IMR-90 (cell line): ENCODE measurements at regions not wholly inside any gene's neighbourhood (a gene's known extent, or its start where the extent isn't known, plus 50 kb on each side); places are given as distances from the start of the nearest gene placed in this dataset.

Experiments used
- ATAC-seq: fragments of 200-7000 bp; cut with Tn5 transposase; 2 replicates; pipeline ENCODE4 v1.9.1; 2020; ENCODE audit warnings: low read depth, mild to moderate bottlenecking, moderate library complexity
- BruUV-seq: library from RNA; stranded (reverse); fragments of 400-500 nt; replicated peaks from 2 replicates; lab custom pipeline; 2021; lab: Mats Ljungman, UMichigan
- CTCF ChIA-PET: fragments of 300-600 bp; formaldehyde crosslinking; extraction: SDS; loops from one replicate; lab custom pipeline; 2021; ENCODE audit warnings: antibody characterized with exemption; lab: Yijun Ruan, JAX
- POLR2A ChIA-PET: fragments of 300-600 bp; sonication (Branson Sonifier 250); formaldehyde crosslinking; loops from one replicate; lab custom pipeline; 2022; ENCODE audit warnings: antibody characterized with exemption; ENCODE audit not compliant: unreplicated experiment; lab: Charles Lee
- DNase-seq: peaks from one replicate; pipeline ENCODE4 v3.0.0; 2013
- H2AFZ ChIP-seq: replicated peaks from 2 replicates; pipeline ENCODE3; 2013; ENCODE audit warnings: low read length, mild to moderate bottlenecking; ENCODE audit not compliant: poor library complexity
- H2AK5ac ChIP-seq: 2 replicates; pipeline ENCODE4 v1.6.1; 2013; ENCODE audit warnings: low read depth, low read length, inconsistent platforms
- H2AK9ac ChIP-seq: replicated peaks from 2 replicates; pipeline ENCODE3; 2013; ENCODE audit warnings: mild to moderate bottlenecking, low read depth, low read length, moderate library complexity; ENCODE audit not compliant: poor library complexity
- H2BK120ac ChIP-seq: 2 replicates; pipeline ENCODE4 v1.6.1; 2013; ENCODE audit warnings: low read depth, low read length, inconsistent platforms
- H2BK15ac ChIP-seq: 3 replicates; pipeline ENCODE4 v1.6.1; 2013; ENCODE audit warnings: low read depth, low read length, inconsistent platforms
- H2BK20ac ChIP-seq: 2 replicates; pipeline ENCODE4 v1.6.1; 2013; ENCODE audit warnings: low read depth, mild to moderate bottlenecking, inconsistent platforms, low read length, moderate library complexity
- H2BK5ac ChIP-seq: 2 replicates; pipeline ENCODE4 v1.6.1; 2013; ENCODE audit warnings: mild to moderate bottlenecking, low read depth, low read length, inconsistent platforms; ENCODE audit not compliant: poor library complexity, severe bottlenecking
- H3K14ac ChIP-seq: replicated peaks from 2 replicates; pipeline ENCODE4 v1.6.1; 2013; ENCODE audit warnings: low read depth, low read length, inconsistent platforms
- H3K18ac ChIP-seq: 2 replicates; pipeline ENCODE4 v1.6.1; 2013; ENCODE audit warnings: low read depth, low read length, control low read depth
- H3K23ac ChIP-seq: 2 replicates; pipeline ENCODE4 v1.6.1; 2013; ENCODE audit warnings: low read depth, low read length, inconsistent platforms
- H3K27ac ChIP-seq: 2 replicates; pipeline ENCODE4 v1.5.1; 2013; ENCODE audit warnings: mild to moderate bottlenecking, control low read depth, low read length; ENCODE audit not compliant: insufficient read depth
- H3K27me3 ChIP-seq: 2 replicates; pipeline ENCODE4 v1.6.1; 2013; ENCODE audit warnings: low read length; ENCODE audit not compliant: control insufficient read depth, insufficient read depth
- H3K36me3 ChIP-seq: 2 replicates; pipeline ENCODE4 v1.6.1; 2013; ENCODE audit warnings: low read length, mixed read lengths; ENCODE audit not compliant: control insufficient read depth, insufficient read depth
- H3K4ac ChIP-seq: 2 replicates; pipeline ENCODE4 v1.6.1; 2013; ENCODE audit warnings: low read depth, low read length, inconsistent platforms
- H3K4me1 ChIP-seq: 2 replicates; pipeline ENCODE4 v1.6.1; 2013; ENCODE audit warnings: low read length, mixed read lengths; ENCODE audit not compliant: control insufficient read depth, insufficient read depth
- H3K4me2 ChIP-seq: 2 replicates; pipeline ENCODE4 v1.6.1; 2013; ENCODE audit warnings: low read depth, mild to moderate bottlenecking, control low read depth, low read length, moderate library complexity
- H3K4me3 ChIP-seq: 2 replicates; pipeline ENCODE4 v1.5.1; 2013; ENCODE audit warnings: low read depth, mild to moderate bottlenecking, control low read depth, low read length, moderate library complexity; ENCODE audit not compliant: insufficient read depth
- H3K56ac ChIP-seq: 2 replicates; pipeline ENCODE4 v1.6.1; 2013; ENCODE audit warnings: low read length, inconsistent platforms; ENCODE audit not compliant: insufficient read depth; ENCODE audit errors: extremely low read depth
- H3K79me1 ChIP-seq, 2 experiments: 2 replicates each; pipeline ENCODE4 v1.6.1; 2013; ENCODE audit warnings: low read length in 2 of 2, inconsistent platforms in 1 of 2, low read depth in 1 of 2
- H3K9ac ChIP-seq: 2 replicates; pipeline ENCODE4 v1.6.1; 2013; ENCODE audit warnings: low read depth, low read length, control low read depth
- H3K9me1 ChIP-seq: 2 replicates; pipeline ENCODE4 v1.6.1; 2013; ENCODE audit warnings: low read length, inconsistent platforms; ENCODE audit not compliant: insufficient read depth
- H3K9me3 ChIP-seq: 2 replicates; pipeline ENCODE4 v1.6.1; 2013; ENCODE audit warnings: low read length; ENCODE audit not compliant: control insufficient read depth, insufficient read depth
- H4K20me1 ChIP-seq: 2 replicates; pipeline ENCODE4 v1.6.1; 2013; ENCODE audit warnings: low read length, inconsistent platforms; ENCODE audit not compliant: insufficient read depth
- H4K5ac ChIP-seq: 2 replicates; pipeline ENCODE4 v1.6.1; 2013; ENCODE audit warnings: mild to moderate bottlenecking, low read depth, low read length, control low read depth
- H4K8ac ChIP-seq, 2 experiments: 2 replicates each; pipeline ENCODE4 v1.6.1; 2013; ENCODE audit warnings: low read depth in 2 of 2, low read length in 2 of 2, control low read depth in 1 of 2, inconsistent platforms in 1 of 2
- H4K91ac ChIP-seq: 2 replicates; pipeline ENCODE4 v1.6.1; 2013; ENCODE audit warnings: low read depth, low read length, inconsistent platforms; ENCODE audit not compliant: insufficient read depth
- CEBPB ChIP-seq: IDR thresholded peaks from 2 replicates; pipeline ENCODE4 v1.6.1; 2012; ENCODE audit warnings: low read depth, low read length, improper control_type of control experiment
- CHD1 ChIP-seq: IDR thresholded peaks from 2 replicates; pipeline ENCODE4 v1.6.1; 2012; ENCODE audit warnings: low read depth, low read length, improper control_type of control experiment
- CTCF ChIP-seq: conservative IDR thresholded peaks from 2 replicates; pipeline ENCODE4 v1.5.1; 2012; ENCODE audit warnings: mild to moderate bottlenecking, low read depth, low read length, improper control_type of control experiment
- ELK1 ChIP-seq: fragments of 150-350 bp; IDR thresholded peaks from 2 replicates; pipeline ENCODE4 v1.6.1; 2016; ENCODE audit warnings: low read depth, mild to moderate bottlenecking, low read length, moderate library complexity, borderline replicate concordance
- FOS ChIP-seq: fragments of 150-350 bp; IDR thresholded peaks from 2 replicates; pipeline ENCODE4 v1.6.1; 2016; ENCODE audit warnings: low read depth, low read length
- MAFK ChIP-seq: IDR thresholded peaks from 2 replicates; pipeline ENCODE4 v1.6.1; 2012; ENCODE audit warnings: low read depth, low read length, improper control_type of control experiment
- MAZ ChIP-seq: IDR thresholded peaks from 2 replicates; pipeline ENCODE4 v1.6.1; 2012; ENCODE audit warnings: low read depth, mild to moderate bottlenecking, low read length, improper control_type of control experiment, moderate library complexity, borderline replicate concordance
- MXI1 ChIP-seq: IDR thresholded peaks from 2 replicates; pipeline ENCODE4 v1.6.1; 2012; ENCODE audit warnings: low read depth, mild to moderate bottlenecking, low read length, moderate library complexity, borderline replicate concordance
- NFE2L2 ChIP-seq: fragments of 150-350 bp; IDR thresholded peaks from 2 replicates; pipeline ENCODE4 v1.6.1; 2016; ENCODE audit warnings: low read depth, mild to moderate bottlenecking, low read length
- RAD21 ChIP-seq: IDR thresholded peaks from 2 replicates; pipeline ENCODE4 v1.6.1; 2012; ENCODE audit warnings: low read length, improper control_type of control experiment
- RFX5 ChIP-seq: IDR thresholded peaks from 2 replicates; pipeline ENCODE4 v1.8.0; 2012; ENCODE audit warnings: low read depth, mild to moderate bottlenecking, low read length, moderate library complexity
- SMC3 ChIP-seq: fragments of 150-350 bp; IDR thresholded peaks from 2 replicates; pipeline ENCODE4 v1.6.1; 2016; ENCODE audit warnings: low read depth, mild to moderate bottlenecking, antibody characterized with exemption, low read length, moderate library complexity
- USF2 ChIP-seq: fragments of 150-350 bp; IDR thresholded peaks from 2 replicates; pipeline ENCODE4 v1.6.1; 2017; ENCODE audit warnings: mild to moderate bottlenecking, antibody characterized with exemption, low read length, low read depth
- WGBS, 2 experiments: methylation state at CpG; one replicate each; pipeline versions ENCODE4 v1.1.5 to v1.1.7; 2013; ENCODE audit warnings: missing lambda C conversion rate in 2 of 2; ENCODE audit not compliant: insufficient read length in 1 of 2; ENCODE audit errors: extremely low coverage in 2 of 2; 5-methylcytosine and 5-hydroxymethylcytosine counted together
- dilution Hi-C: fragments of 300-500 bp; cut with HindIII; formaldehyde crosslinking; loops from one replicate; pipeline ENCODE4 v1.14.3; 2018; ENCODE audit warnings: low sequenced_read_pairs; ENCODE audit not compliant: unreplicated experiment
- in situ Hi-C: fragments of 300-500 bp; cut with MboI; formaldehyde crosslinking; loops from 3 replicates; pipeline ENCODE4 v1.14.3; 2019; ENCODE audit warnings: low sequenced_read_pairs, inconsistent platforms, mixed read lengths
- intact Hi-C: fragments of 100-400 bp; cut with micrococcal nuclease; formaldehyde crosslinking; loops from 2 replicates; pipeline ENCODE4 v1.10.0; 2022

GRCh38 chr12:72832024-72832423, 559.9 kb downstream of the TRHDE start:
- H2BK120ac ChIP-seq: no peak overlapping the region
- no peak overlapping the region for H3K23ac ChIP-seq
- H2BK5ac ChIP-seq: no peak overlapping the region
- POLR2A ChIA-PET: no interaction called here
- no peak overlapping the region for H3K18ac ChIP-seq
- no peaks in the 10 kb centered on the region for H4K20me1 ChIP-seq
- no peak overlapping the region for H2AK5ac ChIP-seq
- WGBS, 2 experiments: 0% methylated on average over 1 of the region's 4 CpGs; no CpG with 5 or more reads in 1 of the 2 experiments
- H2BK20ac ChIP-seq: no peak overlapping the region
- ATAC-seq (no peak), DNase-seq (no peak)
- H3K56ac ChIP-seq: no peak overlapping the region
- H3K4me3 ChIP-seq: no peak overlapping the region
- H3K4ac ChIP-seq: no peak overlapping the region
- no peaks in the 10 kb centered on the region for H3K36me3 ChIP-seq
- intact Hi-C loops: no loop called here
- CTCF ChIA-PET: no interaction called here
- TF ChIP-seq FOS (no peak), MXI1 (no peak), MAFK (no peak), CTCF (no peak), ELK1 (no peak), CHD1 (no peak), RAD21 (no peak), NFE2L2 (no peak), SMC3 (no peak), MAZ (no peak), RFX5 (no peak), CEBPB (no peak), USF2 (no peak)
- H3K4me1 ChIP-seq: no peaks in the 10 kb centered on the region
- H2BK15ac ChIP-seq: no peak overlapping the region
- dilution Hi-C loops: no loop called here
- peaks cover 6% of the 10 kb centered on the region; the same call in 1 of the 2 replicates for H3K9me3 ChIP-seq
- H3K14ac ChIP-seq: no peak overlapping the region
- no peak overlapping the region for H2AK9ac ChIP-seq
- no peak overlapping the region for H2AFZ ChIP-seq
- H4K91ac ChIP-seq: no peak overlapping the region
- H3K9me1 ChIP-seq: no peaks in the 10 kb centered on the region
- no TSS peak for BruUV-seq
- no peak overlapping the region for H4K8ac ChIP-seq
- no peak overlapping the region for H3K9ac ChIP-seq
- in situ Hi-C loops: no loop called here
- H4K5ac ChIP-seq: no peak overlapping the region
- H3K27ac ChIP-seq: no peak overlapping the region
- no peaks in the 10 kb centered on the region for H3K27me3 ChIP-seq
- no peak overlapping the region for H3K4me2 ChIP-seq
- no peaks in the 10 kb centered on the region for H3K79me1 ChIP-seq
